22Rv1 (cell line): ENCODE measurements at regions not wholly inside any gene's neighbourhood (a gene's known extent, or its start where the extent isn't known, plus 50 kb on each side); places are given as distances from the start of the nearest gene placed in this dataset.

ENCODE experiments used
- ZFX ChIP-seq: fragments of 450-650 bp; IDR thresholded peaks from 2 replicates; pipeline ENCODE4 v1.6.1; 2017; ENCODE audit warnings: antibody characterized with exemption, borderline replicate concordance
- TF ChIP-seq, protein P1 (sequence below): fragments of 450-650 bp; IDR thresholded peaks from 2 replicates; pipeline ENCODE4 v1.5.1; 2017; ENCODE audit warnings: mild to moderate bottlenecking

- TF ChIP-seq, protein P1, sequence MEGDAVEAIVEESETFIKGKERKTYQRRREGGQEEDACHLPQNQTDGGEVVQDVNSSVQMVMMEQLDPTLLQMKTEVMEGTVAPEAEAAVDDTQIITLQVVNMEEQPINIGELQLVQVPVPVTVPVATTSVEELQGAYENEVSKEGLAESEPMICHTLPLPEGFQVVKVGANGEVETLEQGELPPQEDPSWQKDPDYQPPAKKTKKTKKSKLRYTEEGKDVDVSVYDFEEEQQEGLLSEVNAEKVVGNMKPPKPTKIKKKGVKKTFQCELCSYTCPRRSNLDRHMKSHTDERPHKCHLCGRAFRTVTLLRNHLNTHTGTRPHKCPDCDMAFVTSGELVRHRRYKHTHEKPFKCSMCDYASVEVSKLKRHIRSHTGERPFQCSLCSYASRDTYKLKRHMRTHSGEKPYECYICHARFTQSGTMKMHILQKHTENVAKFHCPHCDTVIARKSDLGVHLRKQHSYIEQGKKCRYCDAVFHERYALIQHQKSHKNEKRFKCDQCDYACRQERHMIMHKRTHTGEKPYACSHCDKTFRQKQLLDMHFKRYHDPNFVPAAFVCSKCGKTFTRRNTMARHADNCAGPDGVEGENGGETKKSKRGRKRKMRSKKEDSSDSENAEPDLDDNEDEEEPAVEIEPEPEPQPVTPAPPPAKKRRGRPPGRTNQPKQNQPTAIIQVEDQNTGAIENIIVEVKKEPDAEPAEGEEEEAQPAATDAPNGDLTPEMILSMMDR: no peak
- TF ChIP-seq ZFX: no peak
These were observed 338.7 kb upstream of the F9 start for GRCh38 chrX:139191746-139192385.
